ENCODE measurements at regions not wholly inside any gene's neighbourhood (a gene's known extent, or its start where the extent isn't known, plus 50 kb on each side); places are given as distances from the start of the nearest gene placed in this dataset.

DNA sequence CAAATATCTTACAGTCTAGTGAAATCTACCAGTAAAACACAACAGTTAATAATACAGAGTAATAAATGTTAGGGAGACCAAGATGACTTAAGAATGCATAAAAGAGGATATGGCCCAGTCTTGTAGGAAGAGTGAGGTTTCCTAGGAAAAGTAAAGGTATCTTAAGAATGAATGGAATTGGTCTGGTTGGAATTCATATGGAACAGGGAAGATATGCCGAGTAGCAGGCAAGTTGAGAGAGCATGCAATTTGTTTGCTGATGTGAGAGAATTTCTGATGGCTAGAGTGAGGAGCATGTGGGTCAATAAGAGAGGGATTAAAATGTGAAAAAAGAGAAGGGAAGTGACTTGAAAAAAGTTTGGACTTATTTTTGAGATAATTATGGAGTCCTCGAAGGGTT, 512.9 kb upstream of the ZEB2 start:
- ChIA-PET CTCF (no interaction called here), POLR2A (no interaction called here)
- intact Hi-C loops (cut with micrococcal nuclease) = no loop called here
- TF ChIP-seq, protein P1, sequence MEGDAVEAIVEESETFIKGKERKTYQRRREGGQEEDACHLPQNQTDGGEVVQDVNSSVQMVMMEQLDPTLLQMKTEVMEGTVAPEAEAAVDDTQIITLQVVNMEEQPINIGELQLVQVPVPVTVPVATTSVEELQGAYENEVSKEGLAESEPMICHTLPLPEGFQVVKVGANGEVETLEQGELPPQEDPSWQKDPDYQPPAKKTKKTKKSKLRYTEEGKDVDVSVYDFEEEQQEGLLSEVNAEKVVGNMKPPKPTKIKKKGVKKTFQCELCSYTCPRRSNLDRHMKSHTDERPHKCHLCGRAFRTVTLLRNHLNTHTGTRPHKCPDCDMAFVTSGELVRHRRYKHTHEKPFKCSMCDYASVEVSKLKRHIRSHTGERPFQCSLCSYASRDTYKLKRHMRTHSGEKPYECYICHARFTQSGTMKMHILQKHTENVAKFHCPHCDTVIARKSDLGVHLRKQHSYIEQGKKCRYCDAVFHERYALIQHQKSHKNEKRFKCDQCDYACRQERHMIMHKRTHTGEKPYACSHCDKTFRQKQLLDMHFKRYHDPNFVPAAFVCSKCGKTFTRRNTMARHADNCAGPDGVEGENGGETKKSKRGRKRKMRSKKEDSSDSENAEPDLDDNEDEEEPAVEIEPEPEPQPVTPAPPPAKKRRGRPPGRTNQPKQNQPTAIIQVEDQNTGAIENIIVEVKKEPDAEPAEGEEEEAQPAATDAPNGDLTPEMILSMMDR (IDR thresholded peaks at IDR 0.05; ENCODE audit: unreplicated experiment) = no peak
- H3K9me3 Mint-ChIP-seq (ENCODE audit: unreplicated experiment) = no peaks in the 10 kb centered on the region
- BruUV-seq (replicated peaks) = no TSS peak
- no peak overlapping the region for H3K27ac Mint-ChIP-seq (ENCODE audit: low read depth, unreplicated experiment)
- no peaks in the 10 kb centered on the region for H3K4me1 Mint-ChIP-seq (ENCODE audit: insufficient read depth, unreplicated experiment)
- no peak for DNase-seq (ENCODE audit: unreplicated experiment)
- no peaks in the 10 kb centered on the region for H3K36me3 Mint-ChIP-seq (ENCODE audit: insufficient read depth, unreplicated experiment)
- no peak overlapping the region for H3K4me3 Mint-ChIP-seq (ENCODE audit: unreplicated experiment)
- no peaks in the 10 kb centered on the region for H3K27me3 Mint-ChIP-seq (ENCODE audit: insufficient read depth, unreplicated experiment)

DNA sequence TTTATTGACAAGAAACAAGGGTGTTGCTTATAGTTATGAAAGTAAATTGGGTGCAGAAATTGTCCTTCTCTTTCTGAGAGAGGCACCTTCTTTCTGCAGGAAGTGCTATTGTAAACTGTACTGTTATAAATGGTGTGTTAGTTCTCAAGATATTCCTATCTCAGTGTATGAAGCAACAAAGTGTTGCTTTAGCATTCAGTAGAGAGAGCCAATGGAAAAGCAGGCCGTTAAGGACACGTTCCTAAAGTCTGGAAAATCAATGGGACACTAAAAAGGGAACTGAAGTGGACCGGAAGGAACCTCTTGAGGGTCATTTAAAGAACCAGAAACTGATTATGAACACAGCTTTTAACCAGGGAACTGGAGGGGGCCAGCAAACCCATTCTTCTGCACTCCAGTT, 510.0 kb upstream of the ZEB2 start:
- Mint-ChIP-seq H3K4me1 (ENCODE audit: insufficient read depth, unreplicated experiment) (no peaks in the 10 kb centered on the region), H3K27me3 (ENCODE audit: insufficient read depth, unreplicated experiment) (no peaks in the 10 kb centered on the region), H3K27ac (ENCODE audit: low read depth, unreplicated experiment) (no peak overlapping the region), H3K9me3 (ENCODE audit: unreplicated experiment) (no peaks in the 10 kb centered on the region), H3K36me3 (ENCODE audit: insufficient read depth, unreplicated experiment) (no peaks in the 10 kb centered on the region), H3K4me3 (ENCODE audit: unreplicated experiment) (no peak overlapping the region)
- POLR2A ChIA-PET = no interaction called here
- CTCF ChIA-PET = interaction anchor here (0.7 kb wide), 1 partner anchor 79 kb away, joined by 3 read pairs; no protein-coding TSS in a partner anchor
- no TSS peak for BruUV-seq (replicated peaks)
- intact Hi-C loops (cut with micrococcal nuclease) = no loop called here
- TF ChIP-seq, protein P1 (IDR thresholded peaks at IDR 0.05; ENCODE audit: unreplicated experiment) = no peak
- DNase-seq (ENCODE audit: unreplicated experiment) = no peak

DNA sequence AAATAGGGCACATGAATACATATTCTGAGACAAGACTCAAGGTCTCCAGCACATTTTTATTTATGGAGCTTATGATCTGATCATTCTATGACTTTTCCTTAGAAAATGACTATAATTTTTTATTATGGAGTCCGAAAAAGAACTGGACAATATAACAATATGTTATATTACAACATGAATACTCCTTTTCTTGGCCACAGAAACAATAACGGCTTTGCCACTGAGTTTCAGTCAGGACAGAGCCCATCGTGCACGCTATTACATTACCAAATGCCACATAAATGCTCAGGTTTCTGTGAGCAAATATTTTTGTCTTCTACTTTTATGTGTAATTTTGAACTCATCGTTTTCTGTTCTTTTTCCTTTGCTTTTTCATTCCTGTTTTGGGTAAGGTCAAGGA, 509.2 kb upstream of the ZEB2 start:
- no peaks in the 10 kb centered on the region for H3K9me3 Mint-ChIP-seq (ENCODE audit: unreplicated experiment)
- ChIA-PET CTCF (no interaction called here), POLR2A (no interaction called here)
- no peaks in the 10 kb centered on the region for H3K27me3 Mint-ChIP-seq (ENCODE audit: insufficient read depth, unreplicated experiment)
- BruUV-seq (replicated peaks) = no TSS peak
- no peaks in the 10 kb centered on the region for H3K36me3 Mint-ChIP-seq (ENCODE audit: insufficient read depth, unreplicated experiment)
- DNase-seq (ENCODE audit: unreplicated experiment) = no peak
- TF ChIP-seq, protein P1 (IDR thresholded peaks at IDR 0.05; ENCODE audit: unreplicated experiment) = no peak
- no peak overlapping the region for H3K4me3 Mint-ChIP-seq (ENCODE audit: unreplicated experiment)
- H3K4me1 Mint-ChIP-seq (ENCODE audit: insufficient read depth, unreplicated experiment) = no peaks in the 10 kb centered on the region
- no peak overlapping the region for H3K27ac Mint-ChIP-seq (ENCODE audit: low read depth, unreplicated experiment)
- intact Hi-C loops (cut with micrococcal nuclease) = no loop called here

DNA sequence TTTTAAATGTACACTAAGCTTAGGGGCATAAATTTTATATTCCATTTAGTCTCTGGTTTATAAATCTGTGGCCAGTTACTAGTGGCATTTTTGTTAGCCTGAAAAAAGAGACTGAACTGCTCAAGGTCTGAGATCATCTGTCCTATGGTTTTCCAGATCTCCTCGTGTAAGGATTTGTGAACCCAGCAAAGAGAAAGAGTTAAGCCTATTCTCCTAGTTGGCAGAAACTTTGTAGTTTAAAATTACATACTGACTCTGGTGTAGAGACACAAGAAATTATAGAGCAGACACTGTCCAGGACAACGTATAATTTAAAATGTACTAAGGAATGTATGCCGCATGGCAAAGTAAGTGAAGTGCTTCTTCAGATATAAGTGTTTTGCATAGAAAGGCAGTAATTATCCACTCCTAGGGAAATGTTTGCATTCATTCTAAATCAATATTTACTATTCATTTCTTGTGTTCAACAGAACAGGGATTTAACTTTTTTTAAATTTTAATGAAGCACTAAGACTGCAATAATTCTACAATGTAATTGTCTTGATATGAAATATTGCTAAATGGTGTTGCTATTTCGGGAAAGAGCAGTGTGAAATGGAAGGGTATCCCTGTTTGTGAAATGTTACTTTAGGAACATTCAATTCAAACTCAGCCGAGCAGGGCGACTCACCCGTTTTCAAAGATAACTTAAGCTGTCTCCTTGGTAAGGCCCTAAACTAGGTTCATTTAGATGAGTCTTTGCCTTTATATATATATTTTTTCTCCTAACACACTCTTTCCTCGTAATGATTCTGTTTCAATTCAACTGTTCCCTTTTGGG, 508.4 kb upstream of the ZEB2 start:
- no peaks in the 10 kb centered on the region for H3K36me3 Mint-ChIP-seq (ENCODE audit: insufficient read depth, unreplicated experiment)
- ChIA-PET POLR2A (no interaction called here), CTCF (no interaction called here)
- H3K9me3 Mint-ChIP-seq (ENCODE audit: unreplicated experiment) = no peaks in the 10 kb centered on the region
- no peak for DNase-seq (ENCODE audit: unreplicated experiment)
- no TSS peak for BruUV-seq (replicated peaks)
- no peak overlapping the region for H3K27ac Mint-ChIP-seq (ENCODE audit: low read depth, unreplicated experiment)
- TF ChIP-seq, protein P1 (IDR thresholded peaks at IDR 0.05; ENCODE audit: unreplicated experiment) = no peak
- no peaks in the 10 kb centered on the region for H3K27me3 Mint-ChIP-seq (ENCODE audit: insufficient read depth, unreplicated experiment)
- no peak overlapping the region for H3K4me3 Mint-ChIP-seq (ENCODE audit: unreplicated experiment)
- intact Hi-C loops (cut with micrococcal nuclease) = no loop called here
- H3K4me1 Mint-ChIP-seq (ENCODE audit: insufficient read depth, unreplicated experiment) = no peaks in the 10 kb centered on the region

All from MCF 10A (cell line).